ENCODE measurements at regions not wholly inside any gene's neighbourhood (a gene's known extent, or its start where the extent isn't known, plus 50 kb on each side); places are given as distances from the start of the nearest gene placed in this dataset.

DNA sequence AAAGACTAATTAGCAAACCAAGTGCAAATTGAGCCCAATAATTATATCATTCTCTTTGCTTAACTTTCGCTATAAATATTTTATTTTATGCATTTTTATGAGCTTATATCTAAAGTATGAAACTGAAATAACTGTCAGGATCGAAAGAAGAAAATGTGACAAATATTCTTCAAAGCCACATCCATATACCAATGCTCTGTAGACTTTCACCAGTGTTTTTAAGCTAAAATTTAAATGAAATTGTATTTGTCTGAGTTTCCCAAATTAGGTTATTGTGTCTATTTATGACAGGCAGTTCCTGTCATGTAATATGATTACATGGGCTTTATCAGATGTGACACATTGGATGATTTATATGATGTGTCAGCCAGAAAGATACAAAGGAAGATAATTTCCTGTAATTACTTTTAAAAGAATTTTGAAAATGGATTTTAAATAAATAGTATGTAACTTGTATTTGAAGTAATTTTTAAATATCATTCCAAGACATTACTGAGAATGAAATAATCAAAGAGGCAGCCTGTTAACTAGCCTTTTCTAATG, 317.9 kb upstream of the KLF6 start:
- DNase-seq (ENCODE audit: low read depth) = no peak
- in situ Hi-C loops (cut with HindIII; ENCODE audit: low pct_unique_long_range_greater_than_20kb, low sequenced_read_pairs) = no loop called here

DNA sequence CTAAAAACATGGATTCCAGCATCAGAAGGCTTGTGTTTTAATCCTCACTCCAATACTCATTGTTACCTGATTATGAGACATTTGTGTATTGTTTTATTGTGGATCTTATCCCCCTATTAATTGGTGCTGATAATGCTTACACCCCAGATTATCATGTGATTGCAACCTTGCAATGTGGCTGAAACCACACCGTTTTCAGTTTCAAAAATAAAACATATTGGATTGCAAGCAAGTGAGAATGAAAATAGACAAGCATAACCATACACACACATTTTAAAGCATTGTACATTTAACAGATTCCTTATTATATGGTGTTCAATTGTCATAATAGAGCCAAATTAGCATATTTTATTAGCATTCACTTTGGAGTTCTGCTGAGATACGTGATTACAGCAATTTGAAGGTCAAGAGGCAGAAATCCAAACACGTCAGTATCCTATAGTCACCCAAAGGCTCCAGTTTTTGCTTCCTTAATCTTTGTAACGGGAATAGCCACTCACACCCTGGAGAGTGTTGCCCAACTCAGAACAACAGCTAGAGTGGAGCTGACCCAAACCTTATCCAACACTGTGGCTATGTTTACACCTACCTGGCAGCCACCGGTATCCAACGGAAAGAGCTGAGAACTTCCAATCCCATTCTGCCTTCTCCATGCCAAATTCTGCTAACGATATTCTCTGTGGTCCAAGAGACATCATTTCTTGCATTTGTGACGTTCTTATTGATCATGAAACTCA, 317.1 kb upstream of the KLF6 start:
- in situ Hi-C loops (cut with HindIII; ENCODE audit: low pct_unique_long_range_greater_than_20kb, low sequenced_read_pairs) = no loop called here

DNA sequence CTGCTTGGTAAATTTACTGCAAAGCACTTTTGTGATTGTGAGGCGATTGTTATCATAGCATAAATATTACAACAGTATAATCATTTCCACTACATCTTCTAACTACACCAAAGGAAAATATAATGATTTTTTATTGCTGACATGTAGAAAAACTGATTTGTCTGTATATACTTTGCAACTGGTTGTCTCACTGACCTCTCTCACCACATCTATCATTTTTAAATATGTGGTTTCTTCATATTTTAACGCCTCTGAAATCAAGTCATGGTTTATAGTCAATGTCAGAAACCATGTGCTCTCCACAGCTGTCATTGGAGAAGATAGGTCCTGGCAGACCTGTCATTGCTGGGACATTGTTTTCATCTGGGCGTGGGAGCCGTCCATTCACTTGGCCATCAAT, 315.4 kb upstream of the KLF6 start:
- in situ Hi-C loops (cut with HindIII; ENCODE audit: low pct_unique_long_range_greater_than_20kb, low sequenced_read_pairs) = no loop called here
- DNase-seq (ENCODE audit: low read depth) = no peak

More for the DNA sequence above, 317.1 kb upstream of the KLF6 start:
- DNase-seq (ENCODE audit: low read depth) = no peak

DNA sequence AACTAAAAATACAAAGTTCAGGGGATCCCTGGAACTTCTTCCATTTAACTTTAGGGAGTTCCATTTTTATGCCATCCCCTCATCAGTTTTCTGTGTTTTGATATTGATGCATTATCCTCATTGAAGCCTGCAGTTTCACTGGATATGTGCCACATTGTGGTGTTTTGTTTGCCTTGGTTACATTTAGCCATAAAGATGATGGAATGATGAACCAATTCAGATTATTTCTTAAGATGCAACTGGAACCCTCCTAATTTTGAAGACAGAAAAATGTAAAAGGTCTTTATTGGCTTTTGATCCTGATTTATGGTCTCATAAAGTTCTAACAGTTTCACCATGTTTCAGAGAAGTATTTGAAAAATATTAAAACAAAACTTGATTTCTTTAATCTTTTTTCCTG, 314.2 kb upstream of the KLF6 start:
- in situ Hi-C loops (cut with HindIII; ENCODE audit: low pct_unique_long_range_greater_than_20kb, low sequenced_read_pairs) = no loop called here
- no peak for DNase-seq (ENCODE audit: low read depth)

DNA sequence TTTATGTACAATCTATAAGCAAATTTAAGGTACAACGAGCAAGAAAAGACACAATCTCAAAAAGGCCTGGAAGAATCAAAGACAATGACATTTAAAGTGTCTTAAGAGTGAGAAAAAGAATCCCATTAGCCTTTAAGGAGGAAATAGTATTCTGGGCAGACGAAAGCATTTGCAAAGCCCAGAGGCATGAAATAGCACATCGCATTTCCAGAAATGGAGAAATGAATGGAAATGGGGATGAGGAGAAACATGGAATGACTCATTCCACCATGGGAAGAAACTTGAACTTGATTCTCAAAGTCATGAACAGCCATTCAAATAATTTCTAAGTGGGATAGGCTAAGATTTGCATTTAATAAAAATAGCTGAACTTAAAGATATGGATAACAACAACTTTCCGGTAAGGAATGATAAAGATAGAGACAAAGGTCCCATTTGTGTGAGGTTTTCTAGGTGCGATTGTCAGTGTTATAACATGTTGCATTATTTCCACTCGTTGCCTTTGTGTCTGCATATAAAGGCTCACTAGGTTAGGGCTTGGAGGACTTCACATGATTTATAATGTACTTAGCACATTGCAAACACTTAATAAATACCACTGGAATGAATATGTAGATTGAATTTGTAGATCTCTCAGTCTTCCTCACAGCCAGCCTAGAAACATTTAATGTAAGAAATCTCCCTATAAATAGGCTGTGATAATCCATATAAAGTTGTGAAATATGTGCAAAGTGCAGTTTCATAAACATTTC, 310.3 kb upstream of the KLF6 start:
- in situ Hi-C loops (cut with HindIII; ENCODE audit: low pct_unique_long_range_greater_than_20kb, low sequenced_read_pairs) = no loop called here
- DNase-seq (ENCODE audit: low read depth) = no peak

DNA sequence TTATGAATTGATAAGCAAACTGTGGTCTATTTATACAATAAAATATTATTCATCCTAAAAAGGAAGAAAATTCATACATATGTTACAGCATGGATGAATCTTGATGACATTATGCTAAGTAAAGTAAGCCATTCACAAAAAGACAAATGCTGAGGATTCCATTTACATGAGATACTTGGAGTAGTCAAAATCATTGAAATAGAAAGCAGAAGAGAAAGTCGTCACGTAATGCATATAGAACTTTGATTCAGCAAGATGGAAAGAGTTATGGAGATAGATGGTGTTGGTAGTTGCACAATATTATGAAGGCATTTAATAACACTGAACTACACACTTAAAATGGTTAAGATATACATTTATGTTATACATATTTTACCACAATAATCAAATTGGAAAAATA, 309.7 kb upstream of the KLF6 start:
- no peak for DNase-seq (ENCODE audit: low read depth)
- in situ Hi-C loops (cut with HindIII; ENCODE audit: low pct_unique_long_range_greater_than_20kb, low sequenced_read_pairs) = no loop called here

DNA sequence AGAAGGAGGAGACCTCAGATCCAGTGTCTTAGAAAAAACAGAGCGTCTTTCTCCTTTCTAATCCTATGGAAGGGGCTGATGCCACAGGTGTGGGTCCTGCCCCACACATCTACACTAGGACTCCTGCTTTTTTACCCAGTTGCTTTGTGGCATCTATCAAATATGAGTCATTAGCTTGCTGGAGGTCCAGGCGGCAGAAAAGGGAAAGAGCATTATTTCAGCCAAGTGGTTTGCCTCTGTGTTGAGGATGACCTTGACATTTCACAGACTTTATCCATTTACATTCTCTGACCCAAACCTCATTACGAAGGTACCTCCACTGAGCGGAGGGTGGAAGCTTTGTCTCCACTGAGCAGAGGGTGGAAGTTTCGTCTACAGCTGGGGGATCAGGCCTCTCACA, 308.4 kb upstream of the KLF6 start:
- in situ Hi-C loops (cut with HindIII; ENCODE audit: low pct_unique_long_range_greater_than_20kb, low sequenced_read_pairs) = no loop called here
- no peak for DNase-seq (ENCODE audit: low read depth)

DNA sequence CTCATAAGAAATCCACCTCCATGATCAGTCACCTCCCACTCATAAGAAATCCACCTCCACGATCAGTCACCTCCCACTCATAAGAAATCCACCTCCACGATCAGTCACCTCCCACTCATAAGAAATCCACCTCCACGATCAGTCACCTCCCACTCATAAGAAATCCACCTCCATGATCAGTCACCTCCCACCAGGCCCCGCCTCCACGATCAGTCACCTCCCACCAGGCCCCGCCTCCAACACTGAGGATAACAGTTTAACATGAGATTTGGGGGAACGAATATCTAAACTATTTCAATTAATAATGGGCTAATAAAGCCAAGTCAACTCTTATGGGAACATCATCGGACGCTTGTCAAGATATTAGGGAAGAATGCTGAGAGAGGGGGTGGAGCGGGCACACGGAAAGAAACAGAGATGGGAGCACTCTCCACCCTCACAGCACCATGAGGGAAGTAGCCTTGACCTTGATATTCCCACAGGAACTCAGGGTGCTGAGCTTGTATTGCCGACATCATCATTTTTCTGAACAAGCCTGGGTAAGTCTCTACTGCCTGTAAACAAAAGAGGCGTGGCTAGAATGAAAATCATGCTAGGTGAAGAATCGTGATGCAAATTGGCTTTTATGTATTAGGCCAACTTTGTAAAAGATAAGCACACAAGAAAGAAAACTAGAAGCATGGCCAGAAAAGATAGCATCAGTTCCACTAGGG, 303.5 kb upstream of the KLF6 start:
- DNase-seq (ENCODE audit: low read depth) = no peak
- in situ Hi-C loops (cut with HindIII; ENCODE audit: low pct_unique_long_range_greater_than_20kb, low sequenced_read_pairs) = no loop called here

DNA sequence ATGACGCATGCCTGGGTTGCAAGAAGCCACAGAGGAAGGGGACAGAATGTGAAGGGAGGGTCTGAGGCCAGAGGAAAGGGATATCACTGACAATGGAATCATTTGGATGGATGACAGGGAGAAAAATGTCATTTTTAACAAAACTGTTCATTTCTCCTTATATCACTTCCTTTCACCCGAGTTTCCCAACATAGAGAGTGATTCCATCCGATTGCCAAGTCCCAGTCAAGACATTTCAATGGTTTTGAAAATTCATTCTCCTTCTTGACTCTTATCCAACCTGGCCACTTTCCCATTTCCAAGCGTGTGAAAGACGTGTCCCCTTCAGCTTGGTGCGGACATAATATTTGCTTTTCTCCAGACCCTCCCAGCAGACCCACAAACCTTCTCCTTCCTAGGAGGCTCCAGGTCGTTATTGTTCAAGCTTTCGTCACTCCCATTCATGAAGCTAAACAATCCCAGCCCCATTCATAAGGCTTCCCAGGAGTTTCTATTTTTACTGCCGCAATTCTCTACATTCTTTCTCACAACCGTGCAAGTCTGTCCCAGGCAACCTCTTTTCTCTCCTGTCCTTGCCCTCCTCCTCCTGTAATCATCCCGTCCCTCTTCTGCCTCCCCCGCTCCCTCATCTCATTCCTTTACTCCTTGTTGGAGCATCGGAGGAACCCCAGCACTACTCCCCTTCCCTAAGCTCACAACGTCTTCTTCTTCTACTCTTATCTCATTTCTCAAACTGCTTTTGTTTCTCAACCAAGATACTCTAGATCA, 301.3 kb upstream of the KLF6 start:
- DNase-seq (ENCODE audit: low read depth) = no peak
- in situ Hi-C loops (cut with HindIII; ENCODE audit: low pct_unique_long_range_greater_than_20kb, low sequenced_read_pairs) = no loop called here

DNA sequence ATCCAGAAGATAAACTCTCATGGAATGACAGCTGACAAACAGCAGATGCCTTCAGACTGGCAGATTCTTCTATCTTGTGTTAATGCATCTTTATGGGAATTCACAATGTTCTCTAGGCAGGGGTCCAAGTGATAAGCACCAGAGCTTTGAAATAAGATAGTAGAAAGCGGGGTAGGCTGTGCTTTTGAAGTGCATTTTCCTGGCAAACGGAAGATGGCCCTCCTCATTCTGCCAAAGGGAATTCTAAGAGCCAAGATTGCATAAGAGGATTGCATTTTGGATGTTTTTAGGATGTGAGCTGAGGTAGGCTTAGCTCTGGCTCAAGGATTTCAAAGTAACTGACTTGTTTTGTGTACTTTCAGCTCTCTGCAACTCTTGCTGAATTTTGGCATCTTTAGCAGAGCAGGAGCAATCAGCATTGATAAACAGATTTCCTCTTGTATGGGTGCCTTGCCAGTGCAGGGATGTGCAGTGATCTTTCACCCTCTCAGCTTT, 298.5 kb upstream of the KLF6 start:
- no peak for DNase-seq (ENCODE audit: low read depth)
- in situ Hi-C loops (cut with HindIII; ENCODE audit: low pct_unique_long_range_greater_than_20kb, low sequenced_read_pairs) = no loop called here

DNA sequence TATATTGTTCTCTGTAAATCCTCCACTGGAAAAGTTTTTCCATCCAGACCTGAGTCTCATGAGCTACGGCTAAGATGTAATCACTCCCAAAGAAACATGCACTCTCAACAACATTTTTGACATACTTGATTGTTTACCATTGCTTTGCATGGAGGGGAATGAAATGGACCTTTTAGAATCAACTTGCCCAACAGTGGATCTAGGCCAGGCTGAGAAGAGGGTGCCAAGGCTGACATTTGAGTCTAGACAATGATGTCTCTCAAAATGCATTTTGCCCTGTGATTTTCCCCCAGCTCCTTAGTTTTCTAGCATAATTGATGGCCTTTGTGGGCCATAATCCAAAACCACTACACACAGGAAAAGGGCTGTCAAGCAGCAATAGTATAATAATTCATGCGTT, 297.9 kb upstream of the KLF6 start:
- in situ Hi-C loops (cut with HindIII; ENCODE audit: low pct_unique_long_range_greater_than_20kb, low sequenced_read_pairs) = no loop called here

DNA sequence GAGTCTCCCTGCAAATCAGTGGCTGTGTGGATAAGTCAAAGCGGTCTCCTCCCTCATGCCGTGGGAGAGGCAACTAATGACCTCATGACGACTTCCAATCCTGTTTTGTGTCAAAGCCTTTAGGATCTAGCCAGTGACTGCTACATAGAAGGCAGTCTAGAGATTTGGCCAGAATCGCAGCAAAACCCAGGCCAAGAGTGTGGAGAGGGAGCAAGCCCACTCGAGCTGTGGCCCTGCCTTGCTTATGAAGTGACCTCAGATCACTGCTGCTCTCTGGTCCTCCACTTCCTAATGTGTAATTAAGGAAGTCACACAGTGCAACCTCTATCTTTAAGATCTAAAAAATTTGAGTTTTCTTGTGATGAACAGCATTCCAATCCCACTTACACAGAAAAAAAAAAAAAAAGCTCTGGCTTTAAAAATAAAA, 296.7 kb upstream of the KLF6 start:
- in situ Hi-C loops (cut with HindIII; ENCODE audit: low pct_unique_long_range_greater_than_20kb, low sequenced_read_pairs) = no loop called here
- no peak for DNase-seq (ENCODE audit: low read depth)

More for the DNA sequence above, 297.9 kb upstream of the KLF6 start:
- DNase-seq (ENCODE audit: low read depth) = no peak

DNA sequence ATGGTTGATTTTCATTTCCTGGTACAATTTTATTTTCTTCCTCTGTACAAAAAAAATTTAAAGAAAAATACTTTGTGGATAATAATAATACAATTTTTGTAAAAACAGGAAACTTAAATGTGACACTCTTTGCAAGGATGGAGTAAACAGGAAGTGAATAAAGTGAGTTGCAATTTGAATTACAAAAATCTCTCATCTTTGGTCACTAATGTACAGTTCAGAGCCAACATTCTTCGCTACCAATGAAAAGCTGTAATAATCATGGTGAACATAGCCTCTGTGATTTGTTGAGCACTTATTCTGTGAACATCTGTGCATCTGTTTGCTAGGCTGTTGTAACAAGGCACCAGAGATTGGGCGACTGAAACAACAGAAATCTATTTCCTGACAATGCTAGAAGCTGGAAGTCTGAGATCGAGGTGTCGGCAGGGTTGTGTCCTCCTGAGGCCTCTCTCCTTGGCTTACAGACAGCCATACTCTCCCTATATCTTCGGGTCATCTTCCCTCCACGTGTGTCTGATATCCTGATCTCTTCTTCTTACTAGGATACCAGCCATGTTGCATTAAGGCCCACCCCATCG, 295.3 kb upstream of the KLF6 start:
- DNase-seq (ENCODE audit: low read depth) = no peak
- in situ Hi-C loops (cut with HindIII; ENCODE audit: low pct_unique_long_range_greater_than_20kb, low sequenced_read_pairs) = no loop called here

DNA sequence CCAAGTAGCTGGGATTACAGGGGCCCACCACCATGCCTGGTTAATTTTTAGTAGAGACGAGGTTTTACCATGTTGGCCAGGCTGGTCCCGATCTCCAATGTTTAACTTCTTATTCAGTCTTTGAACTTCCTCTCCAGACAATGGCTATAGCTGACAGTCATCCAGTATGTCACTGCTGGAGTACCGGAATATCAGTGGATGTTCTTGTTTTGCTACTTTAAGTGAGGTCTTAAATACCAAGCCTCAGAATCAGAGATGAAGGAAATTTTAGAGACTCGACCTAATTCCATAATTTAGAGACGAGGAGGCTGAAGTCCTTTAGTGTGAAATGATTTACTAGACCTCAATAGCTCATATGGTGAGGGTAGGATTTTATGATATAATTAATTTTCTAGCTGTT, 294.8 kb upstream of the KLF6 start:
- in situ Hi-C loops (cut with HindIII; ENCODE audit: low pct_unique_long_range_greater_than_20kb, low sequenced_read_pairs) = no loop called here
- no peak for DNase-seq (ENCODE audit: low read depth)

DNA sequence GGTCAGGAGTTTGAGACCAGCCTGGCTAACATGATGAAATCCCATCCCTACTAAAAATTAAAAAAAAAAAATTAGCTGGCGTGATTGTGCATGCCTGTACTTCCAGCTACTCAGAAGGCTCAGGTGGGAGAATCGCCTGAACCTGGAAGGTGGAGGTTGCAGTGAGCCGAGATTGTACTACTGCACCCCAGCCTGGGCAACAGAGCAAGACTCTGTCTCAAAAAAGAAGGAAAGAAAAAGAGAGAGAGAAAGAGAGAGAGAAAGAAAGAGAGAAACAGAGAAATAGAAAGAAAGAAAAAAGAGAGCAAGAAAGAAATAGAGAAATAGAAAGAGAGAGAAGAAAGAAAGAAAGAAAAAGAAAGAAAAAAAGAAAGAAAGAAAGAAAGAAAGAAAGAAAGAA, 292.8 kb upstream of the KLF6 start:
- in situ Hi-C loops (cut with HindIII; ENCODE audit: low pct_unique_long_range_greater_than_20kb, low sequenced_read_pairs) = no loop called here

DNA sequence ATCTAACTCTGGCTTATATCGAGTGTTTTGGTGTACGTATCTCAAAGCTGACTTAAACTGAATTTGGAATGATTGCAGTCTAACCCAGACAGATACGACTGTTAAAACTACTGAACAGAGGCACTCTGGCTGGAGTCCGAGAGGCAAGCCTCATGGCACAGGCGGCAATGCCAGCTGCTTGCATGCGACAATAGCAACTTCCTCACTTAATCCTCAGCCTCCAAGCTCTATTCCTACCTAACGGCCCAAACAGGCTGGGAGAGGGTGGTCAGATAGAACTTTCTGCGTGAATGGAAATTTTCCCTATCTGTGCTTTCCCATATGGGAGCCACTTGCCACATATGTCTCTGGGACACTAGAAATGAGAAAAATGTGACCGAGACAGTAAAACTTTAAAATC, 292.0 kb upstream of the KLF6 start:
- in situ Hi-C loops (cut with HindIII; ENCODE audit: low pct_unique_long_range_greater_than_20kb, low sequenced_read_pairs) = no loop called here
- no peak for DNase-seq (ENCODE audit: low read depth)

More for the DNA sequence above, 292.8 kb upstream of the KLF6 start:
- DNase-seq (ENCODE audit: low read depth) = no peak

DNA sequence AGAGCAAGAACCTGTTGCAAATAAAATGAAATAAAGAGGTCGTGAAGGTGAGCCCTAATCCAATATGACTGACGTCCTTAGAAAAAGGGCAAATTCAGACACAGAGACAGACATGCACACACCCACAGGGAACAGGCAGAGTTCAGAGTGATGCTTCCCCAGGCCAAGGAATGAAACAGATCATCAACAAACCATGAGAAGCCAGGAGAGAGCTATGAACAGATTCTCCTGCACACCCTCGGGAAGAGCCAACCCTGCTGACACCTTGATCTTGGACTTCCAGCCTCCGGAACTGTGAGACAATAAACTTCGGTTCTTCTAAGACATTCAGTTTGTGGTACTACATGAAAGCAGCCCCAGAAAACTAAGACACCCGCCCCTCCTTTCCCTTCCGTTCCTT, 290.4 kb upstream of the KLF6 start:
- DNase-seq (ENCODE audit: low read depth) = no peak
- in situ Hi-C loops (cut with HindIII; ENCODE audit: low pct_unique_long_range_greater_than_20kb, low sequenced_read_pairs) = no loop called here

Measured in Caki2 (cell line).